Neuron (in vitro differentiated cells): ENCODE measurements at regions not wholly inside any gene's neighbourhood (a gene's known extent, or its start where the extent isn't known, plus 50 kb on each side); places are given as distances from the start of the nearest gene placed in this dataset.
A peak's percentile ranks its signal among the peaks of the same experiment; 100 is the strongest.

Experiments
- H2AFZ ChIP-seq: one replicate; pipeline ENCODE4 v1.6.1; 2013; ENCODE audit warnings: low read depth, mild to moderate bottlenecking, inconsistent platforms, low read length, moderate library complexity
- H3K27me3 ChIP-seq: one replicate; pipeline ENCODE4 v1.6.1; 2013; ENCODE audit warnings: low read length; ENCODE audit not compliant: insufficient read depth
- H3K36me3 ChIP-seq: one replicate; pipeline ENCODE4 v1.6.1; 2013; ENCODE audit warnings: low read length; ENCODE audit not compliant: insufficient read depth
- H3K4me1 ChIP-seq: one replicate; pipeline ENCODE4 v1.6.1; 2013; ENCODE audit warnings: low read length; ENCODE audit not compliant: insufficient read depth
- H3K4me3 ChIP-seq: 2 replicates; pipeline ENCODE4 v1.5.1; 2013; ENCODE audit warnings: mild to moderate bottlenecking, low read length, moderate library complexity
- H3K9me3 ChIP-seq: one replicate; pipeline ENCODE4 v1.6.1; 2013; ENCODE audit warnings: low read length

- peaks cover 3% of the 10 kb centered on the region for H3K4me1 ChIP-seq
- no peak overlapping the region for H3K4me3 ChIP-seq
- H3K27me3 ChIP-seq, result no peaks in the 10 kb centered on the region
- H2AFZ ChIP-seq, result no peak overlapping the region
- H3K9me3 ChIP-seq, result no peaks in the 10 kb centered on the region
- no peaks in the 10 kb centered on the region for H3K36me3 ChIP-seq
Measured at GRCh38 chr3:180383332-180384020, 218.5 kb upstream of the TTC14 start.

GRCh38 chr3:180390313-180390712, 211.7 kb upstream of the TTC14 start:
- Histone ChIP-seq H3K4me1 (no peaks in the 10 kb centered on the region), H3K27me3 (no peaks in the 10 kb centered on the region), H3K4me3 (no peak overlapping the region), H3K36me3 (no peaks in the 10 kb centered on the region), H3K9me3 (no peaks in the 10 kb centered on the region), H2AFZ (no peak overlapping the region)

GRCh38 chr3:180391001-180391400, 211.0 kb upstream of the TTC14 start:
- H3K27me3 ChIP-seq, result no peaks in the 10 kb centered on the region
- no peak overlapping the region for H3K4me3 ChIP-seq
- no peaks in the 10 kb centered on the region for H3K9me3 ChIP-seq
- no peak overlapping the region for H2AFZ ChIP-seq
- no peaks in the 10 kb centered on the region for H3K36me3 ChIP-seq
- no peaks in the 10 kb centered on the region for H3K4me1 ChIP-seq

GRCh38 chr3:180401226-180401625, 200.7 kb upstream of the TTC14 start:
- H2AFZ ChIP-seq, result no peak overlapping the region
- H3K27me3 ChIP-seq, result no peaks in the 10 kb centered on the region
- no peaks in the 10 kb centered on the region for H3K36me3 ChIP-seq
- H3K4me1 ChIP-seq, result no peaks in the 10 kb centered on the region
- no peaks in the 10 kb centered on the region for H3K9me3 ChIP-seq
- H3K4me3 ChIP-seq, result no peak overlapping the region

GRCh38 chr3:180402471-180403073, 199.4 kb upstream of the TTC14 start:
- H3K4me3 ChIP-seq, result no peak overlapping the region
- no peaks in the 10 kb centered on the region for H3K36me3 ChIP-seq
- no peaks in the 10 kb centered on the region for H3K9me3 ChIP-seq
- H2AFZ ChIP-seq, result no peak overlapping the region
- no peaks in the 10 kb centered on the region for H3K4me1 ChIP-seq
- no peaks in the 10 kb centered on the region for H3K27me3 ChIP-seq

- H3K4me1 ChIP-seq, result no peaks in the 10 kb centered on the region
- H2AFZ ChIP-seq, result no peak overlapping the region
- no peaks in the 10 kb centered on the region for H3K27me3 ChIP-seq
- no peak overlapping the region for H3K4me3 ChIP-seq
- H3K36me3 ChIP-seq, result no peaks in the 10 kb centered on the region
- no peaks in the 10 kb centered on the region for H3K9me3 ChIP-seq
Measured at GRCh38 chr3:180403156-180403555, 198.8 kb upstream of the TTC14 start.

GRCh38 chr3:180408654-180409053, 193.3 kb upstream of the TTC14 start:
- Histone ChIP-seq H3K4me1 (no peaks in the 10 kb centered on the region), H3K36me3 (no peaks in the 10 kb centered on the region), H3K27me3 (no peaks in the 10 kb centered on the region), H2AFZ (no peak overlapping the region), H3K9me3 (no peaks in the 10 kb centered on the region), H3K4me3 (no peak overlapping the region)

- H2AFZ ChIP-seq, result no peak overlapping the region
- H3K4me3 ChIP-seq, result no peak overlapping the region
- no peaks in the 10 kb centered on the region for H3K36me3 ChIP-seq
- H3K4me1 ChIP-seq, result no peaks in the 10 kb centered on the region
- H3K27me3 ChIP-seq, result no peaks in the 10 kb centered on the region
- no peaks in the 10 kb centered on the region for H3K9me3 ChIP-seq
Measured at GRCh38 chr3:180409170-180409569, 192.8 kb upstream of the TTC14 start.

GRCh38 chr3:180409883-180410282, 192.1 kb upstream of the TTC14 start:
- H3K4me1 ChIP-seq, result no peaks in the 10 kb centered on the region
- H3K27me3 ChIP-seq, result no peaks in the 10 kb centered on the region
- H3K4me3 ChIP-seq, result no peak overlapping the region
- H2AFZ ChIP-seq, result no peak overlapping the region
- no peaks in the 10 kb centered on the region for H3K36me3 ChIP-seq
- no peaks in the 10 kb centered on the region for H3K9me3 ChIP-seq

- Histone ChIP-seq H3K27me3 (no peaks in the 10 kb centered on the region), H3K36me3 (no peaks in the 10 kb centered on the region), H3K9me3 (no peaks in the 10 kb centered on the region), H2AFZ (no peak overlapping the region), H3K4me3 (no peak overlapping the region), H3K4me1 (peaks cover 18% of the 10 kb centered on the region)
Measured at GRCh38 chr3:180414157-180414556, 187.8 kb upstream of the TTC14 start.

- no peaks in the 10 kb centered on the region for H3K9me3 ChIP-seq
- H3K4me1 ChIP-seq, result peaks cover 18% of the 10 kb centered on the region
- peak overlapping the region; percentile 79 for H2AFZ ChIP-seq
- no peaks in the 10 kb centered on the region for H3K27me3 ChIP-seq
- no peak overlapping the region for H3K4me3 ChIP-seq
- H3K36me3 ChIP-seq, result no peaks in the 10 kb centered on the region
Measured at GRCh38 chr3:180416111-180416594, 185.8 kb upstream of the TTC14 start.

- no peaks in the 10 kb centered on the region for H3K9me3 ChIP-seq
- H3K4me1 ChIP-seq, result peaks cover 18% of the 10 kb centered on the region
- H3K36me3 ChIP-seq, result no peaks in the 10 kb centered on the region
- no peak overlapping the region for H2AFZ ChIP-seq
- H3K4me3 ChIP-seq, result no peak overlapping the region
- H3K27me3 ChIP-seq, result no peaks in the 10 kb centered on the region
Measured at GRCh38 chr3:180417241-180417640, 184.7 kb upstream of the TTC14 start.

GRCh38 chr3:180420016-180420415, 181.9 kb upstream of the TTC14 start:
- no peaks in the 10 kb centered on the region for H3K27me3 ChIP-seq
- H3K36me3 ChIP-seq, result no peaks in the 10 kb centered on the region
- H2AFZ ChIP-seq, result no peak overlapping the region
- no peak overlapping the region for H3K4me3 ChIP-seq
- H3K4me1 ChIP-seq, result peaks cover 18% of the 10 kb centered on the region
- H3K9me3 ChIP-seq, result no peaks in the 10 kb centered on the region

GRCh38 chr3:180420804-180421203, 181.2 kb upstream of the TTC14 start:
- Histone ChIP-seq H3K4me1 (peaks cover 15% of the 10 kb centered on the region), H3K4me3 (no peak overlapping the region), H3K27me3 (no peaks in the 10 kb centered on the region), H3K9me3 (no peaks in the 10 kb centered on the region), H2AFZ (no peak overlapping the region), H3K36me3 (no peaks in the 10 kb centered on the region)
